K562 (cell line): ENCODE measurements at regions not wholly inside any gene's neighbourhood (a gene's known extent, or its start where the extent isn't known, plus 50 kb on each side); places are given as distances from the start of the nearest gene placed in this dataset.

Experiments used
- ATAC-seq: fragments of 200-7000 bp; cut with Tn5 transposase; 3 replicates; pipeline ENCODE4 v1.9.1; 2020; ENCODE audit warnings: moderate library complexity
- BruUV-seq: library from RNA; stranded (reverse); fragments of 400-500 nt; replicated peaks from 2 replicates; lab custom pipeline; 2021; lab: Mats Ljungman, UMichigan
- CTCF ChIA-PET: fragments of 300-600 bp; formaldehyde crosslinking; extraction: SDS; loops from one replicate; lab custom pipeline; 2021; ENCODE audit warnings: low intra/inter-chr PET ratio; lab: Yijun Ruan, JAX
- POLR2A ChIA-PET: fragments of 300-600, 350-650 bp; sonication (Branson Sonifier 250); formaldehyde crosslinking; extraction: SDS; loops from one replicate; lab custom pipeline; 2021; ENCODE audit warnings: antibody characterized with exemption, inconsistent platforms; lab: Yijun Ruan, JAX
- DNase-seq, 4 experiments: peaks; one replicate each; pipeline versions ENCODE4 v3.0.0 to v3.0.0-alpha.2; 2011 to 2018; ENCODE audit warnings: low spot score in 3 of 4, mixed read lengths in 3 of 4; ENCODE audit errors: extremely low read depth in 1 of 4
- FAIRE-seq: peaks from 2 replicates; lab custom pipeline; 2011; peaks lifted over from hg19 to GRCh38; lab: Jason Lieb, UNC
- H2AFZ ChIP-seq: 2 replicates; pipeline ENCODE4 v1.6.0; 2011; ENCODE audit warnings: low read depth, low read length, control low read depth, inconsistent platforms
- H3K27ac ChIP-seq: fragments of 200-600 bp; 3 replicates; pipeline ENCODE4 v1.8.0; 2011; ENCODE audit warnings: low read depth, mild to moderate bottlenecking, control low read depth, inconsistent platforms, low read length, moderate library complexity, mixed read lengths; ENCODE audit errors: extremely low read depth
- H3K27me3 ChIP-seq, 2 experiments: fragments of 300-600 bp in 1 of 2; 2 replicates in 1 of 2; 3 replicates in 1 of 2; pipeline versions ENCODE4 v1.6.0 to v1.8.0; 2011; ENCODE audit warnings: inconsistent platforms in 2 of 2, low read length in 2 of 2, mild to moderate bottlenecking in 1 of 2, mixed read lengths in 1 of 2, moderate library complexity in 1 of 2; ENCODE audit not compliant: control insufficient read depth in 2 of 2, insufficient read depth in 2 of 2
- H3K36me3 ChIP-seq: fragments of 300-600 bp; 3 replicates; pipeline ENCODE4 v1.8.0; 2011; ENCODE audit warnings: mild to moderate bottlenecking, low read length, inconsistent platforms; ENCODE audit not compliant: control insufficient read depth, insufficient read depth
- H3K4me1 ChIP-seq, 2 experiments: fragments of 200-600 bp in 1 of 2; replicated peaks in 1 of 2; 2 replicates in 1 of 2; 3 replicates in 1 of 2; pipeline versions ENCODE4 v1.5.1 to v1.8.0; 2011; ENCODE audit warnings: inconsistent platforms in 2 of 2, low read length in 2 of 2, mild to moderate bottlenecking in 1 of 2, mixed read lengths in 1 of 2, moderate library complexity in 1 of 2; ENCODE audit not compliant: control insufficient read depth in 2 of 2, insufficient read depth in 2 of 2
- H3K4me2 ChIP-seq: 2 replicates; pipeline ENCODE4 v1.6.1; 2011; ENCODE audit warnings: low read length, control low read depth, inconsistent platforms, mixed read lengths; ENCODE audit not compliant: insufficient read depth
- H3K4me3 ChIP-seq: fragments of 200-600 bp; sonication (generic), shearing (Covaris generic); 2 replicates; pipeline ENCODE4 v1.5.1; 2016; ENCODE audit warnings: control low read depth, inconsistent platforms
- H3K79me2 ChIP-seq: fragments of 200-600 bp; 3 replicates; pipeline ENCODE4 v1.8.0; 2011; ENCODE audit warnings: low read length, inconsistent platforms; ENCODE audit not compliant: control insufficient read depth, insufficient read depth
- H3K9ac ChIP-seq, 2 experiments: 2 replicates each; pipeline versions ENCODE4 v1.6.0 to v1.6.1; 2011; ENCODE audit warnings: low read depth in 2 of 2, low read length in 2 of 2, control low read depth in 1 of 2, inconsistent platforms in 1 of 2, mild to moderate bottlenecking in 1 of 2, mixed read lengths in 1 of 2; ENCODE audit not compliant: insufficient read depth in 1 of 2
- H3K9me1 ChIP-seq: one replicate; pipeline ENCODE4 v1.6.0; 2011; ENCODE audit warnings: inconsistent platforms, mild to moderate bottlenecking, low read length, moderate library complexity; ENCODE audit not compliant: control insufficient read depth, insufficient read depth
- H3K9me3 ChIP-seq: replicated peaks from 2 replicates; pipeline ENCODE4 v1.5.1; 2011; ENCODE audit warnings: low read depth, low read length, inconsistent platforms; ENCODE audit not compliant: control insufficient read depth, insufficient read depth
- H4K20me1 ChIP-seq: replicated peaks from 2 replicates; pipeline ENCODE4 v1.6.1; 2011; ENCODE audit warnings: low read length, inconsistent platforms, mixed read lengths; ENCODE audit not compliant: control insufficient read depth, insufficient read depth
- GTF2A2 ChIP-seq: IDR thresholded peaks from 2 replicates; pipeline ENCODE4 v1.6.1; 2016; ENCODE audit warnings: mild to moderate bottlenecking, missing genetic modification characterization, missing compliant biosample characterization
- GTF3C2 ChIP-seq: IDR thresholded peaks from 3 replicates; pipeline ENCODE4 v1.6.1; 2011; ENCODE audit warnings: borderline replicate concordance, mild to moderate bottlenecking, moderate library complexity; ENCODE audit not compliant: insufficient read length; ENCODE audit errors: extremely low read depth
- MEIS2 ChIP-seq: fragments of 450-650 bp; IDR thresholded peaks from 2 replicates; pipeline ENCODE4 v1.6.1; 2014; ENCODE audit warnings: mild to moderate bottlenecking; ENCODE audit not compliant: partially characterized antibody
- NBN ChIP-seq: fragments of 450-650 bp; IDR thresholded peaks from 2 replicates; pipeline ENCODE4 v1.6.1; 2016; ENCODE audit warnings: low read depth, mild to moderate bottlenecking
- NCOA4 ChIP-seq: fragments of 450-650 bp; IDR thresholded peaks from 2 replicates; pipeline ENCODE4 v1.6.1; 2018; ENCODE audit warnings: mild to moderate bottlenecking; ENCODE audit not compliant: partially characterized antibody
- NFE2L1 ChIP-seq: fragments of 450-650 bp; IDR thresholded peaks from 2 replicates; pipeline ENCODE4 v1.6.1; 2016; ENCODE audit warnings: missing genetic modification characterization, low read depth, mild to moderate bottlenecking, missing compliant biosample characterization, moderate library complexity, borderline replicate concordance
- NR3C1 ChIP-seq: sonication (generic); formaldehyde crosslinking; IDR thresholded peaks from 2 replicates; pipeline ENCODE4 v1.8.1; 2022; ENCODE audit warnings: missing genetic modification reagents
- PHTF2 ChIP-seq: fragments of 250-450 bp; sonication (Bioruptor Pico); IDR thresholded peaks from 2 replicates; pipeline ENCODE4 v1.5.0; 2021; ENCODE audit warnings: mild to moderate bottlenecking
- POLR2AphosphoS5 ChIP-seq: IDR thresholded peaks from 2 replicates; pipeline ENCODE4 v1.6.1; 2011; ENCODE audit warnings: mild to moderate bottlenecking, low read depth, low read length, moderate library complexity; ENCODE audit not compliant: control insufficient read depth, insufficient read depth
- PRMT5 ChIP-seq: sonication (generic); formaldehyde crosslinking; IDR thresholded peaks from 2 replicates; pipeline ENCODE4 v1.5.0; 2020; ENCODE audit warnings: missing genetic modification reagents
- SREBF2 ChIP-seq: sonication (generic); formaldehyde crosslinking; IDR thresholded peaks from 2 replicates; pipeline ENCODE4 v1.4.0; 2020; ENCODE audit warnings: mild to moderate bottlenecking, missing genetic modification reagents
- THRA ChIP-seq: fragments of 450-650 bp; IDR thresholded peaks from 2 replicates; pipeline ENCODE4 v1.6.1; 2017; ENCODE audit warnings: mild to moderate bottlenecking, moderate library complexity
- ZBTB7A ChIP-seq: IDR thresholded peaks from 2 replicates; pipeline ENCODE4 v1.6.1; 2011; ENCODE audit warnings: low read depth, mild to moderate bottlenecking, low read length, moderate library complexity, borderline replicate concordance; ENCODE audit not compliant: control insufficient read depth
- WGBS: fragments of 100-300 bp; shearing (Covaris generic); methylation state at CpG from one replicate; pipeline ENCODE4 v1.1.6; 2016; ENCODE audit warnings: low coverage, mixed read lengths; ENCODE audit not compliant: insufficient coverage; ENCODE audit errors: missing lambda C conversion rate; 5-methylcytosine and 5-hydroxymethylcytosine counted together
- in situ Hi-C: fragments of 300-500 bp; cut with MboI; formaldehyde crosslinking; loops from 4 replicates; pipeline ENCODE4 v1.15.0; 2018; ENCODE audit warnings: inconsistent platforms, mixed read lengths
- intact Hi-C: fragments of 100-400 bp; cut with micrococcal nuclease; formaldehyde crosslinking; loops from 2 replicates; pipeline ENCODE4 v1.14.2; 2022
- TF ChIP-seq, protein P1 (sequence below): fragments of 450-650 bp; formaldehyde crosslinking; IDR thresholded peaks from 2 replicates; pipeline ENCODE4 v1.4.0; 2020; ENCODE audit warnings: mild to moderate bottlenecking
- TF ChIP-seq, protein P2 (sequence below), 2 experiments: fragments of 450-650 bp in 1 of 2; IDR thresholded peaks; 2 replicates each; pipeline ENCODE4 v1.6.1; 2011 to 2017; ENCODE audit warnings: low read depth in 2 of 2, antibody characterized with exemption in 1 of 2, borderline replicate concordance in 1 of 2, low read length in 1 of 2, mild to moderate bottlenecking in 1 of 2, mixed read lengths in 1 of 2; ENCODE audit not compliant: control insufficient read depth in 1 of 2

DNA sequence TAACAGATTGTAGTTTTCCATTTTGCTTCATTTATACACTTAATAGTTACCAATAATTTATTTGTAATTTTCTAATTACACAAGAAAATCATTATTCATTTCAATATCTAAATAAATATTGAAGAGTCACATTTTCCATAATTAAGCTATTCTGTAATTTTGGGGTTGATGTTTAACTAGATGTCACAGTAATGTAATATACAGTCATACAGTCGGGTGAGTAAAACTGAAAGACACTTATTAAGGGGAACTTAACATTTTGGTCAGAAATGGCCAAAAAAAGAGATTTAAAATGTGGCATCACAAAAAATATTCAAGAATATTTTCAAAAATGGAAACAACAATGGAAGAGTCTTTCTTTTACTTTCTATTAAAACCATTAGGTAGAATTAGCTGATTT, 1080.3 kb downstream of the ARAP2 start:
- intact Hi-C loops, result no loop called here
- Histone ChIP-seq H4K20me1 (no peaks in the 10 kb centered on the region), H3K9me1 (no peaks in the 10 kb centered on the region), H3K36me3 (no peaks in the 10 kb centered on the region), H3K27me3 (no peaks in the 10 kb centered on the region), H3K4me3 (no peak overlapping the region), H3K4me1 (no peaks in the 10 kb centered on the region), H2AFZ (no peak overlapping the region), H3K9me3 (no peaks in the 10 kb centered on the region), H3K79me2 (no peaks in the 10 kb centered on the region), H3K4me2 (no peak overlapping the region), H3K27ac (no peak overlapping the region), H3K9ac (no peak overlapping the region)
- DNase-seq (no peak), ATAC-seq (no peak), FAIRE-seq (no peak)
- ChIA-PET POLR2A (no interaction called here), CTCF (no interaction called here)
- in situ Hi-C loops, result no loop called here
- no TSS peak for BruUV-seq
- 0% methylated on average over 1 of the region's 1 CpG for WGBS
- TF ChIP-seq, protein P1, sequence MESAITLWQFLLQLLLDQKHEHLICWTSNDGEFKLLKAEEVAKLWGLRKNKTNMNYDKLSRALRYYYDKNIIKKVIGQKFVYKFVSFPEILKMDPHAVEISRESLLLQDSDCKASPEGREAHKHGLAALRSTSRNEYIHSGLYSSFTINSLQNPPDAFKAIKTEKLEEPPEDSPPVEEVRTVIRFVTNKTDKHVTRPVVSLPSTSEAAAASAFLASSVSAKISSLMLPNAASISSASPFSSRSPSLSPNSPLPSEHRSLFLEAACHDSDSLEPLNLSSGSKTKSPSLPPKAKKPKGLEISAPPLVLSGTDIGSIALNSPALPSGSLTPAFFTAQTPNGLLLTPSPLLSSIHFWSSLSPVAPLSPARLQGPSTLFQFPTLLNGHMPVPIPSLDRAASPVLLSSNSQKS (CRISPR knock-in tag), result no peak
- TF ChIP-seq, protein P2, sequence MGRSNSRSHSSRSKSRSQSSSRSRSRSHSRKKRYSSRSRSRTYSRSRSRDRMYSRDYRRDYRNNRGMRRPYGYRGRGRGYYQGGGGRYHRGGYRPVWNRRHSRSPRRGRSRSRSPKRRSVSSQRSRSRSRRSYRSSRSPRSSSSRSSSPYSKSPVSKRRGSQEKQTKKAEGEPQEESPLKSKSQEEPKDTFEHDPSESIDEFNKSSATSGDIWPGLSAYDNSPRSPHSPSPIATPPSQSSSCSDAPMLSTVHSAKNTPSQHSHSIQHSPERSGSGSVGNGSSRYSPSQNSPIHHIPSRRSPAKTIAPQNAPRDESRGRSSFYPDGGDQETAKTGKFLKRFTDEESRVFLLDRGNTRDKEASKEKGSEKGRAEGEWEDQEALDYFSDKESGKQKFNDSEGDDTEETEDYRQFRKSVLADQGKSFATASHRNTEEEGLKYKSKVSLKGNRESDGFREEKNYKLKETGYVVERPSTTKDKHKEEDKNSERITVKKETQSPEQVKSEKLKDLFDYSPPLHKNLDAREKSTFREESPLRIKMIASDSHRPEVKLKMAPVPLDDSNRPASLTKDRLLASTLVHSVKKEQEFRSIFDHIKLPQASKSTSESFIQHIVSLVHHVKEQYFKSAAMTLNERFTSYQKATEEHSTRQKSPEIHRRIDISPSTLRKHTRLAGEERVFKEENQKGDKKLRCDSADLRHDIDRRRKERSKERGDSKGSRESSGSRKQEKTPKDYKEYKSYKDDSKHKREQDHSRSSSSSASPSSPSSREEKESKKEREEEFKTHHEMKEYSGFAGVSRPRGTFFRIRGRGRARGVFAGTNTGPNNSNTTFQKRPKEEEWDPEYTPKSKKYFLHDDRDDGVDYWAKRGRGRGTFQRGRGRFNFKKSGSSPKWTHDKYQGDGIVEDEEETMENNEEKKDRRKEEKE (IDR thresholded peaks at IDR 0.05; ENCODE audit: borderline replicate concordance in 1 of 2, control insufficient read depth in 1 of 2, low read depth in 2 of 2, low read length in 1 of 2), result no peak
- TF ChIP-seq NFE2L1, result no peak
- TF ChIP-seq NR3C1 (CRISPR knock-in tag), result no peak
- TF ChIP-seq GTF2A2, result no peak
- no peak for TF ChIP-seq PHTF2 (CRISPR knock-in tag)
- TF ChIP-seq SREBF2, result no peak
- TF ChIP-seq NBN, result no peak
- TF ChIP-seq GTF3C2, result no peak
- no peak for TF ChIP-seq MEIS2
- TF ChIP-seq POLR2AphosphoS5, result no peak
- no peak for TF ChIP-seq THRA
- TF ChIP-seq NCOA4, result no peak
- no peak for TF ChIP-seq PRMT5 (CRISPR knock-in tag)
- no peak for TF ChIP-seq ZBTB7A
